ENCODE measurements at regions not wholly inside any gene's neighbourhood (a gene's known extent, or its start where the extent isn't known, plus 50 kb on each side); places are given as distances from the start of the nearest gene placed in this dataset.

GRCh38 chr2:53209679-53210458, 557.7 kb upstream of the CHAC2 start:
- FAIRE-seq (no peak), ATAC-seq (no peak), DNase-seq (ENCODE audit: low read depth, low spot score) (no peak)
- H3K79me2 ChIP-seq (ENCODE audit: control insufficient read depth, insufficient read depth, low read length), result no peaks in the 10 kb centered on the region
- TF ChIP-seq RAD51 (IDR thresholded peaks at IDR 0.05) (no peak), DPF2 (IDR thresholded peaks at IDR 0.05) (no peak), ZNF24 (IDR thresholded peaks at IDR 0.05) (no peak), HCFC1 (IDR thresholded peaks at IDR 0.05; ENCODE audit: low read length) (no peak), TARDBP (IDR thresholded peaks at IDR 0.05; ENCODE audit: borderline replicate concordance) (no peak), POLR2AphosphoS2 (IDR thresholded peaks at IDR 0.05; ENCODE audit: low read depth, low read length) (no peak), NFXL1 (IDR thresholded peaks at IDR 0.05; ENCODE audit: borderline replicate concordance) (no peak), IRF4 (IDR thresholded peaks at IDR 0.05; ENCODE audit: low read depth, low read length) (no peak), EZH2 (IDR thresholded peaks at IDR 0.05; ENCODE audit: borderline replicate concordance, control insufficient read depth, low read depth, low read length) (no peak), CEBPB (IDR thresholded peaks at IDR 0.05; ENCODE audit: borderline replicate concordance in 1 of 2, low read depth in 2 of 2, low read length in 2 of 2) (no peak)
- TF ChIP-seq, protein P1, sequence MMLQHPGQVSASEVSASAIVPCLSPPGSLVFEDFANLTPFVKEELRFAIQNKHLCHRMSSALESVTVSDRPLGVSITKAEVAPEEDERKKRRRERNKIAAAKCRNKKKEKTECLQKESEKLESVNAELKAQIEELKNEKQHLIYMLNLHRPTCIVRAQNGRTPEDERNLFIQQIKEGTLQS (IDR thresholded peaks at IDR 0.05; ENCODE audit: borderline replicate concordance, extremely low read depth, low read depth, low read length), result no peak
- TF ChIP-seq, protein P2, sequence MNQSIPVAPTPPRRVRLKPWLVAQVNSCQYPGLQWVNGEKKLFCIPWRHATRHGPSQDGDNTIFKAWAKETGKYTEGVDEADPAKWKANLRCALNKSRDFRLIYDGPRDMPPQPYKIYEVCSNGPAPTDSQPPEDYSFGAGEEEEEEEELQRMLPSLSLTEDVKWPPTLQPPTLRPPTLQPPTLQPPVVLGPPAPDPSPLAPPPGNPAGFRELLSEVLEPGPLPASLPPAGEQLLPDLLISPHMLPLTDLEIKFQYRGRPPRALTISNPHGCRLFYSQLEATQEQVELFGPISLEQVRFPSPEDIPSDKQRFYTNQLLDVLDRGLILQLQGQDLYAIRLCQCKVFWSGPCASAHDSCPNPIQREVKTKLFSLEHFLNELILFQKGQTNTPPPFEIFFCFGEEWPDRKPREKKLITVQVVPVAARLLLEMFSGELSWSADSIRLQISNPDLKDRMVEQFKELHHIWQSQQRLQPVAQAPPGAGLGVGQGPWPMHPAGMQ (IDR thresholded peaks at IDR 0.05; ENCODE audit: borderline replicate concordance), result no peak
- no peaks in the 10 kb centered on the region for H3K27me3 ChIP-seq (replicated peaks in 1 of 2; ENCODE audit: control insufficient read depth in 2 of 2, insufficient read depth in 2 of 2, low read length in 1 of 2)
- no peaks in the 10 kb centered on the region for H3K9me3 ChIP-seq (replicated peaks; ENCODE audit: control insufficient read depth, insufficient read depth, low read length)
- H3K36me3 ChIP-seq (ENCODE audit: control insufficient read depth in 2 of 2, insufficient read depth in 2 of 2, low read length in 1 of 2), result no peaks in the 10 kb centered on the region
- H3K4me3 ChIP-seq, result no peak overlapping the region
- no peak overlapping the region for H3K4me2 ChIP-seq (ENCODE audit: control insufficient read depth, insufficient read depth)
- H3K4me1 ChIP-seq (ENCODE audit: control insufficient read depth, insufficient read depth, low read length), result no peaks in the 10 kb centered on the region
- H4K20me1 ChIP-seq (ENCODE audit: control insufficient read depth, insufficient read depth), result no peaks in the 10 kb centered on the region
- ChIA-PET POLR2A (interaction anchor here (0.7 kb wide), 1 partner anchor 1867 kb away, joined by 3 read pairs; no protein-coding TSS in a partner anchor), RAD21 (ENCODE audit: unreplicated experiment) (no interaction called here), SMC1A (ENCODE audit: uncharacterized antibody, unreplicated experiment) (interaction anchor here (1.5 kb wide), 1 partner anchor 12 kb away, joined by 5 read pairs; no protein-coding TSS in a partner anchor), CTCF (interaction anchor here (0.7 kb wide), 1 partner anchor 261 kb away, joined by 4 read pairs; no protein-coding TSS in a partner anchor)
- H3K9ac ChIP-seq (ENCODE audit: control insufficient read depth, insufficient read depth, low read length), result no peak overlapping the region
- 21% methylated on average over 5 of the region's 5 CpGs for WGBS (ENCODE audit: insufficient coverage, insufficient replicate concordance, low lambda C conversion rate, missing lambda C conversion rate)
- BruUV-seq (replicated peaks), result no TSS peak
- in situ Hi-C loops (cut with MboI) (no loop called here), intact Hi-C loops (cut with micrococcal nuclease; ENCODE audit: unreplicated experiment) (no loop called here)
- H3K27ac ChIP-seq (ENCODE audit: control insufficient read depth, insufficient read depth), result no peak overlapping the region
- no peak overlapping the region for H2AFZ ChIP-seq (ENCODE audit: control insufficient read depth, low read depth, low read length)
